HG03442 (cell line): ENCODE measurements at regions not wholly inside any gene's neighbourhood (a gene's known extent, or its start where the extent isn't known, plus 50 kb on each side); places are given as distances from the start of the nearest gene placed in this dataset.

Experiments used
- ATAC-seq: cut with Tn5 transposase; IDR thresholded peaks from one replicate; pipeline ENCODE4 v1.9.1; 2021; ENCODE audit warnings: mild to moderate bottlenecking, moderate library complexity; ENCODE audit not compliant: unreplicated experiment

- no peak for ATAC-seq
These were observed 1166.6 kb downstream of the BRD1 start for GRCh38 chr22:48660790-48661740.

DNA sequence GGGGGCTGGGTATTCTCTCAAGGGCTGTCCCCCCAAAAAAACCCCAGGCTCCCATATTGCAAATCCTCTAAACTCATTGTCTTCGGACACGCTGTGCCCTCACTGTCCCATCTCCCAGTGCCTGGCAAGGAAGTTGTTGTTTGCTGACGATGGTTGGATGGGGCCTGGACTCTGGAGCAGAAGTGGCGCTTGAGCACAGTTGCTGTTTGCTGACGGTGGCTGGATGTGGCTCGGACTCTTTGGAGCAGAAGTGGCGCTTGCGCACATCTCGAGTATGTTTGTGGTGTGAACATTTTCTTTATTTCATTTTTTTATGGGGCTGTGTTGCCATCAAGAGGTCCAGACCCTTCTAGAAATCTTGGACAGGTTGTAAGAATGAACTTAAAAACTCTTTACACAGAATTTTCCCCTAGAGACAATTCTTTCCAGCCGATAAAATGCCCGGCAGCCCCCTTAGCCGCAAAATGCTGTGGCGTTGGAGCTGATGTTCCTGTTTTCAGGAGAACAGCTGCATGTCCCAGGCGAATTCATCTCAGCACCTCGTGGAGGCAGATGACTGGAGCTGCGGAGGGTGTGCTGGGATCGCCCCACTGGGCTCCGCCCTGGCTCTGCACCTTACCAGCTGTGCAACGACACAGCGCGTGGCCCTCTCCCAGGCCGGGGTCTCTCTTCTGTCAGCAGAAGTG lies 1167.4 kb downstream of the BRD1 start:
- no peak for ATAC-seq

DNA sequence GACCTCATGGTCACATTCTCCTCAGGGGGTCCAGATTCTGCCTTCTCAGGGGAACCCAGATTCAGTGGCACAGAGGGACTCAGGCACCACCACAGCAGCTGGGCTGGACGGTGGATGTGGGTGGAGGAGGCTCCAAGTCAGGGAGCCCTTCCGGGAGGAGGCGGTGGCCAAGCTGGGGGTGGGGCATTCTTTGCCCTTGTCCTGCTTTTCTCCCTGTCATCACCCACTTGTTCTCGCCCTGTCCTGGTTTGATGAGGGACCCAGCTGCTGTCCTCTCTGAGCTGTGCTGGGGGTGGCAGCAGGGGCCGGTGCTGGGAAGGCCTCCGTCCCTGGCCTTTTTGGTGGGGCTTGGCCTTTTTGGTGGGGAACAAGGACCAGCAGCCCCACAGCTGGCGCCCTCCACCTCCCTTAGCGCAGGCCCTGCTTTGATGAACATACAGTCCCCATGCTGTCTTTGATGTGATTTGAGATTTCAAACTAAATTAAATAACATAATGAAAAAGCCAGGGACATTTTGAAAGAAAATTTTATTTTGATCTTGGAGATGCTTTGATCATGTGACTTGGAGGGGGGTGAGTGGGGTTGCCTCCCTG lies 1168.2 kb downstream of the BRD1 start:
- no peak for ATAC-seq

GRCh38 chr22:48658871-48659270 lies 1168.8 kb downstream of the BRD1 start:
- ATAC-seq, result no peak

GRCh38 chr22:48658246-48658645 lies 1169.4 kb downstream of the BRD1 start:
- ATAC-seq, result no peak

DNA sequence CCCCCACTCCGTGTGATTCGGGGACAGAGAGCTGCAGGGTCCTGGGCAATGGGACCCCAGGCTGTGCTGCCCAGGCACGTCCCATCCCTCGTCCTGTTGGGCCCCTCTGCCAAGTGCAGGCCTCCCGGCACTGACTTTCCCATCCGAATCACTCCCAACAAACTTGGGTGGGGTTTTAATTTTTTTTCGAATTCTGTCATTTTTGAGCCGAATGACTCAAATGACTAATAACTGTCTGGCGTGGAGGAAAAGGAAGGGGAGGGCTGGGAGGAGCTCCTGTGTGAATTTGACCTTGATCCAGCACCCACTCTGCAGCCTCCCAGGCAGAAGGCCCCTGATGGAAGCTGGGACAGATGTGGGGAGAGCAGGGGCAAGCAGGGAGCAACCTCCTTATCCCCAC lies 1173.2 kb downstream of the BRD1 start:
- ATAC-seq, result no peak

- no peak for ATAC-seq
These were observed 1173.7 kb downstream of the BRD1 start for GRCh38 chr22:48653929-48654328.

GRCh38 chr22:48653306-48653705 lies 1174.4 kb downstream of the BRD1 start:
- ATAC-seq, result no peak

GRCh38 chr22:48652796-48653195 lies 1174.9 kb downstream of the BRD1 start:
- no peak for ATAC-seq

DNA sequence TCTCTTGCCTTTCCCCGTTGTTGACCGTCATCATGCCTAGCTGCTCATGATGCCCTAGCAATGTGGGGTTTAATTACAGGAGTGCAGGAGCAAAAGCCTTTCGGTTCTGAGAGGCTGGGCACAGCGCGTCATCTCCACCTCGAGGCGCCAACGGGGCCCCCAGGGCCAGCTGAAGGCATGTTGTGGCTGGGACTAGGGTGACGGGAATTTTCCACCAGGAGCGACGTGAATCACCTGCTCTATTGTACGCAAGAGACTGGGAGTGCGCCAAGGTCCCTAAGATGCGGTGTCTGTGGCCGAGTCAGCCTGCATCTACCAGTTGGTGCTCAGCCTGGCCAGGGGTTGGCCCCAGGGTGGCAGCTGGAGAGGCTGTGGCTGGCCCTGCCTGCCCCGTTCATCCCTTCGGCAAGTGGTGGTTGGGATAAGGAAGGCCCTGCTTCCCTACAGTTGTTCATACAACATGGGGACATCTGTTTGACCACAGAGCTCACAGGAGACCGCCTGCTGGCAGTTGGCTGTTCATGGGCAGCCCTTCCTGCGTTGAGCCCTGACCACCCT lies 1175.6 kb downstream of the BRD1 start:
- no peak for ATAC-seq

- ATAC-seq, result no peak
These were observed 1176.4 kb downstream of the BRD1 start for GRCh38 chr22:48651036-48651890.

GRCh38 chr22:48650323-48651035 lies 1177.2 kb downstream of the BRD1 start:
- no peak for ATAC-seq

DNA sequence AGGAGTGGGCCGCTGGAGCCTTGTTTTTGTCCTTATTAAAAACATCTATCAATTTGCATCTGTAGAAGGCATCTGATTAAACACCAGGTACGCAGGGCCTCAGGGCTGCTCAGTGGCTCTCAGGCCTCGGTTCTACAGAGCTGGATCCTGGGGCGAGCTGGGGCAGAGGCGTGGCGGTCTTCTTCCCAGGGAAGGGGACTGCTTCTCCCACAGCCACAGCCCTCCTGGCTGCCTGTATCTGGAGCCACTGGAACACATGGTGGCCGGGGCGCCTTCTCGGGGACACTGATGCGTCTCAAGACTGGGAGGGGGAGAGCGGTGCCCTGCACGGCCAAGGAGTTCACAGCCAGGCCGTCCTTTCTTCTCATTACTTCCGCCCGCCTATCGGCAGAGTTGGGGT lies 1178.2 kb downstream of the BRD1 start:
- no peak for ATAC-seq

- no peak for ATAC-seq
These were observed 1178.6 kb downstream of the BRD1 start for GRCh38 chr22:48649031-48649430.

- ATAC-seq, result no peak
These were observed 1179.8 kb downstream of the BRD1 start for GRCh38 chr22:48647606-48648515.

- ATAC-seq, result no peak
These were observed 1180.6 kb downstream of the BRD1 start for GRCh38 chr22:48647051-48647450.

DNA sequence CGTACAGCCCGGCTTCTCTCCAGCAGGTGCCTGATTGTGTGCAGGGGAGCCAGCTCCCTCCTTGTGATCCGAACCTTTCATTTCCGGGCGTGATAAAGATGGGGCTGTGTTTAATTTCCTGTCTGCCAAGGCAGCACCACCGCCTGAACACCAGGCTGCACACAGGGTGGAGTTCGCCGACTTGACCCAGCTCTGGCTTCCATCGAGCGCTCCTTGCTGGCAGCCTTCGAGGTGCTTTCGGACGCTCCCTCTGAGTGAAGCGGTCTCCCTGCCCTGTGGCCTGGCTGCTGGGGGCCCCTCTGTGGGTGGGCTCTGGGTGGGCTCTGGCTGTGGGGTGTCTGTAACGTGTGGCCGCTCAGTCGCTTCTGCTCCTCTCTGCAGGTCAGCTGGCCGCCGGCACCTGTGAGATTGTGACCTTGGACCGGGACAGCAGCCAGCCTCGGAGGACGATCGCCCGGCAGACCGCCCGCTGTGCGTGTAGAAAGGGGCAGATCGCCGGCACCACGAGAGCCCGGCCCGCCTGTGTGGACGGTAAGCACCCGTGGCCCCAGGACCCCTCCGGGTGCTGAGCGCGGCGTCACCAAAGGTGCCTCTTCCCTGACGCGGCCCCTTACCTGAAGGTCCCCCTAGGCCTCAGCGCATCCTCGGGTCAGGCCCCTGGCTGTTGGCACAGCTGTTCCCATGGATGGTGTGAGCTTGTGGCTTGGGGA lies 1181.3 kb downstream of the BRD1 start:
- no peak for ATAC-seq

- ATAC-seq, result no peak
These were observed 1181.9 kb downstream of the BRD1 start for GRCh38 chr22:48645766-48646165.
